HG03108 (cell line): ENCODE measurements at regions not wholly inside any gene's neighbourhood (a gene's known extent, or its start where the extent isn't known, plus 50 kb on each side); places are given as distances from the start of the nearest gene placed in this dataset.

Experiments used
- ATAC-seq: cut with Tn5 transposase; IDR thresholded peaks from one replicate; pipeline ENCODE4 v1.9.1; 2021; ENCODE audit warnings: moderate library complexity; ENCODE audit not compliant: unreplicated experiment

- peak; percentile 54 for ATAC-seq
Observed at GRCh38 chr5:115379622-115380344, 83.3 kb upstream of the CCDC112 start.

GRCh38 chr5:115378754-115379153 is 82.3 kb upstream of the CCDC112 start:
- ATAC-seq = no peak

GRCh38 chr5:115377468-115378217 is 81.2 kb upstream of the CCDC112 start:
- peak; percentile 58 for ATAC-seq

DNA sequence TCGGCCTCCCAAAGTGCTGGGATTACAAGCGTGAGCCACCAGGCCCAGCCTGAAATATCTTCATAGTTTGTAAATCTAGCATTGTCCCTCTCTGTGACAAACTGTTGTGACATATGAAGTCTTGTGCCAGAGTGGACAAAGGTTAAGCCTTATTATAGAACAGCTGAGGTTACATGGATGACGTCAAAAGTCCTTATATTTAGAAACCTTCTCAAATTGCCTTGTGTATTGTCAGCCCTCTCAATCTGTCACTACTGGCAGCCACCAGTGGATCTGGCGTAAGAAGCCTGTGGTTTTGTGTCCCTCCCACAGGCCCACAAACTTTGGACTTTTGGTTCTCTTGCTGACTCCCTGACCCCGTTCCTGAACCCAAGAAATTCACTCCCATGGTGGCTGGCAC is 79.4 kb upstream of the CCDC112 start:
- no peak for ATAC-seq

GRCh38 chr5:115374057-115374775 is 77.8 kb upstream of the CCDC112 start:
- no peak for ATAC-seq

- no peak for ATAC-seq
Observed at GRCh38 chr5:115372146-115372545, 75.7 kb upstream of the CCDC112 start.

DNA sequence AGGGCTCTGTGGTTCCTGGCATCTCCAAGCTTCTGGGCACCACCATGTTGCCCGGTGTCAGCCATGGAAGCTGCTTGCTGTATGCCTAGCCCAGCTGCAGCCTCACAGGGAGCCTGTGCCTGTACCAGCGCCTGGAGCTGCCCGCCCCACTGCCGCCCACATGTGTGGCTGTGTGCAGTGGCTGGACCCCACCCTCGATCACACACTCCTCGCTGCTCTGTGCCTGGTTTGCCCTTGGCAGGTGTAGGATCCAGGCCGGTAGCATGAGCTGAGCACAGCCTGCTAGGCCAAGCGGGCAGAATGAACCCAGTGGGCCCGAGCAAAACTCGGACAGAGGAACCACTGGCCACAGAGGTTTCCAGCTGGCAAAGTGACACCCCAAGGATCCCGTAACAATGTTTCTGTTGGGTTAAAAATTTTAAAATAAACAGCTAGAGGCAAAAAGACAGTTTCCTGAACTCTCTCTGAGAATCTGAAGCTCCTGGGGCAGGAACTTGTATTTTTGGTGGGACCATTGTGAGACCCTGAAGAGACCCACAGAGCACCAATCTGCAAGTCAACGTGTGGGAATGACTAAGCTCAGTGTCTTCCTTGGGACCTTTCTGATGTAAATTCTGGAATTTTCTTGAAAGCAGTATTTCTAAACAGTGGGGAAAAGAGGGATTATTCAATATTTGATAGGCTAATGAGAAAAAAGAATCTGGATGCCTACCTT is 73.1 kb upstream of the CCDC112 start:
- no peak for ATAC-seq

- no peak for ATAC-seq
Observed at GRCh38 chr5:115366223-115366622, 69.8 kb upstream of the CCDC112 start.

DNA sequence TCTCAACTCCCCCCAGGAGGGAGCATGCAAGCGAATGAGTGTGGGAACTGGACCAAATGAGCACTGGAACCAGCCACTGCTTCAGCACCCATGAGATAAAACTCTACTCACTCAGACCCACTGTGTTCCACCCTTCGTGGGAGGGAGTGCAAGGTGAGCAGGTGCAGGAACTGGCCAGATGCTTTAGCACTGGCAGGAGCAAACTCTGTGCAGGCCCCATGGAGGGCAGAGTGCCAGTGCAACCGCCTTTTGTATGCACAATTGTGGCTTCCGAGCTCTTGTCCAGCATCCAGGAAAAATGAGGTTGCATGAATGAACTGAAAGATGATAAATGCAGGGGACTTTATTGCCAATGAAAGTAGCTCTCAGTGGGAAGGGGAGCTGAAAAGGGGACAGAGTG is 67.4 kb upstream of the CCDC112 start:
- ATAC-seq = no peak

DNA sequence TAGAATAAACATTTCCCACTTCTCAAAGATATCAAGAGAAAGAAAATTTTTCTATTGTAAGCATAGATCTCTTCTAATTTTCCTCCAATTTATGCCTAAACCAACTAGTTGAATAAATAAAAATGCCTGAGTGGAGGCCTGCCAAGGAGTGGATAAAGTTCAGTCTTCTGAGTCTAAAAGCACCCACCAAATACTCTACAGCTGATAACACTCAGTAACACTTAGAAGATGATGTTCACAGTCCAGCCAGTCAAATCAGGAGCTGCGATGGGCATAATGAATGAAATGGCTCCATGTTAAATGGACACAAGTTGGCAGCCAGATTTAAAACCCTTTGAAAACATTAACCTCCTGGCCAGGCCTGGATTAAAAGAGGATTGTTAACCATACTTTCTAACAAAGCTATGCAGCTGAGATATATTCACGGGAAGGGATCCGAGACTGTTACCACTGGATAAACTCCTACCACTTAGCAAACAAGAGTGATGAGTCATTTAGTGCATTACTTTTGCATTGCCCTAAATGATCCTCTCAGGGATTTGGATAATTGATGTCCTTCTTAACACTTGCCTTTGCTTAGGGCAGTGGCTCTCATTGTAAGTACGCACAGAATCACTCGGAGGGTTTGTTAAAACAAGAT is 63.7 kb upstream of the CCDC112 start:
- ATAC-seq = no peak

DNA sequence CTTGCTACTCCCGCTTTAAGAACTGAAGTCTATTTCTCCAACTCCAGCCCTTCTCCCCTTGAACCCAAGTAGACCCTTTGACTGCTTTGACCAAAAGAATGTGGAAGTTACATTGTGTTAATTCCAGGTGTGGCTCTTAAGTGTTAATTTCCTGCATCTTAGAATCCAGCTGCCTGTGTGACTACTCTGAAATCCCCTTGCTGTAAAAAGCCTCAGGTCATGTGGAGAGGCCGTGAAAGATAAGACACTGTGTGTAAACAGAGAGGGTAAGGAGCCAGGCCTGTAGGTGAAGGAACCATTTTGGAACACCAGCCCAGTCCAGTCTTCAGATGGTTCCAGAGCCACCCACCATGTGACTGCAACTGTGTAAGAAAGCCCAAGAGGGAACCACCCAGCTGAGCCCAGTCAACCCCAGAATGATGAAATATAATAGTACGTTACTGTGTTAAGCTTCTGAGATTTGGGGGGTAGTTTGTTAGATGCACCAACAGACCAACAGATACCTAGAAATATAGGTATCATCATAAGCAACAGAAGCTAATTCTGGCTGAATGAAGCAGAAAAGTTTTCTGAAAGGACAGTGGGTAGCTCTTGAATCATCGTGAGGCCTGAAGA is 59.4 kb upstream of the CCDC112 start:
- ATAC-seq = no peak

- no peak for ATAC-seq
Observed at GRCh38 chr5:115355095-115355494, 58.6 kb upstream of the CCDC112 start.

DNA sequence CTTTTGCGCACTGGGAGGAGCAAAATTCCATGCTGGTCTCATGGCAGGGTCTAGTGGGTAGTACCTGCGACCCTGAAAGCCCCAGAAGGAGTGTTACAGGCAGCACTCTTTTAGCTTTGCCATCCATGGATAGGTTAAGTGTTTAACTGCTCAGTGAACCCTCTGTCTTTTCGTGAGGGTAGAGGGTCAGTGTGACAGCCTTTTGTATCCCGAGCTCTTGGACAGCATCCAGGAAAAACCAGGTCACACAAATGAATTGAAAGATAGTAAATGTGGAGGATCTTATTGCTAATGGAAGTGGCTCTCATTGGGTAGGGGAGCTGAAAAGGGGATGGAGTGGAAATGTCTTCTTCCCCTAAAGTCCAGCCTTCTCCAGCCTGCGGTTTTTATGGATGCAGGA is 57.8 kb upstream of the CCDC112 start:
- no peak for ATAC-seq

DNA sequence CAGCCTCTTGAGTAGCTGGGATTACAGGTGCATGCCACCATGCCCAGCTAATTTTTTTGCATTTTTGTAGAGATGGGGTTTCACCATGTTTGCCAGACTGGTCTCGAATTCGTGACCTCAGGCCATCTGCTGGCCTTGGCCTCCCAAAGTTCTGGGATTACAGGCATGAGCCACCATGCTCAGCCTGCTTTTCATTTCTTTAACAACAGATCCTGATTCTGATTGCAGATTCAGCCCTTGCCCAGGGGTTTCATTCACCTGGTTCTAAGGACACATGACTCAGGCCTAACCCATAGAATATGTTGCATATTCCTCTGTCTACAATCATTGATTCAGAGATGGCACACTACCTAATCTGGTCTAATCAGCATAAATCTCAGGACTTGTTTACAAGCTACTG is 56.1 kb upstream of the CCDC112 start:
- ATAC-seq = no peak

DNA sequence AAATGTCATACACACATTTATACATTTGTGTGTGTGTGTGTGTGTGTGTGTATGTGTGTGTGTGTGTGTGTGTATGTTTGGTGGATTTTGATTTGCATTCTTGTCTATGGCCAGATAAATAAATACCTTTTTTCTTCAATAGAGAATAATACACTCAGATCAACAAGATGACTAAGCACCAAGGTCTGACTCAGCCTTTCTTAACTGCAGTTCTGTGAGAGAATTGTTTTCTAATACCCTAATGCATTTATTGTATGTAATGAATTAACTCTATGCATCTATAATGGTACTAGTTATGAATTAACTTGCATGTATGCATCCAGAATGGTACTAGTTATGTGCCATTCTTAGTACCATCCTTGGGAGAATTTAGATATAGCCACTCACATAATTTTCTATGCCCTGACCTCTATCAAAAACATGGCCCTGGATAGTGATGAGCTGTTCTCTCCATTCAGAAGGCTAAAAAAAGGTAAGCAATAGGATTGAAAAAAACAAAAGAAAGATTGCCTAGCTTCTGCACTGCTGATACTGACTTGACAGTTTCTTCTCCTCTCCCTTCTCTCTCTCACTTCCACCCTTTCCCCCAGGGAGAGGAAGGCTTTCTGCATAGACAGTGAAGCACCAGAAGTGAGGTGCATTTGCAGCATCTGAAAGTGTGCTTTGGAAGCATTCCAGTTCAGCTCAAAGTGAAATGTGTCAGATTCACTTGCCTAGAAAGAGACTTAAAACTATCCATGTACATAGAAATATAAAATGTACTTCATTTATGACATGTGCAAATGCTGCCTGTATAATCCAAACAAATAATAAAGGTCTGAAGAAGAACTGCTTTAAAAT is 55.1 kb upstream of the CCDC112 start:
- ATAC-seq = no peak

- no peak for ATAC-seq
Observed at GRCh38 chr5:115350894-115351293, 54.4 kb upstream of the CCDC112 start.

DNA sequence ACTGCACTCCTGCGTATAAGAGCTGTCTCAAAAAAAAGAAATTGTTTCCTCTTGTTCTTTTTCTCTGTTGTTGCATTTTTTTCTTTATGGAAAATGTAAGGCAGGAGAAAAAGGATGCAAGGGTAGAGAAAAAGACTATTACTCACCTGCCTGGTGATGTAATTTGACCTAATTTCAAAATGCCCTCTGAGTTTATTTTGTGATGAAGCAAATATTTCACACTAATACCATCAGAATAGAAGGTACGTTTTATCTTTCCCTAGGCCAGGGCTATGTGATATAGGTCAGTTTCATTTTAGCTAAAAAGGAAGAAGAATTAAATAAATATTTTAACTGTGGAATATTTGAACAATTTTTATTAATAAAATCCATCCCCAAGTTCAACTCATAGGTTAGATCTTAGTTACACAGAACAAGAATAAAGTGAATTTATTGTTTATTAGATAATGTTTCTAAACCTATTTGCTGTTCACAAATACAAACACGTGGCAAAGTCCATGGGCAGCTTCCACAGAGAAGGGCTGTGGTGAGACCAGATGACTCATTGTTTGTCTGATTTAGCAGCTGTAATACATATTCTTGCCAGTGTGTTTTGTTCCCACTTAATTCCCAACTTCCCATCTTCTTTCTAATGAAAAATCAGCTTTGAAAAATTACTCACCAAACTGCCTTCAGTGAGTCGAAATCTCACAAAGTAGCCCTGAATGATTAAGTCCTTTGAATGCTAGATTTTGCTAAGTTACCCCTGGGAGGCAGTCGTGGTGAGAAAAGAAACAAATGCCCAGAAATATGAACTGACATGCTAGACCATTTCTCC is 52.8 kb upstream of the CCDC112 start:
- no peak for ATAC-seq

GRCh38 chr5:115348175-115348574 is 51.7 kb upstream of the CCDC112 start:
- ATAC-seq = no peak
